NCI-H2227 treated with DMSO at 0.1 percent for 48 hours (cell line): ENCODE measurements at regions not wholly inside any gene's neighbourhood (a gene's known extent, or its start where the extent isn't known, plus 50 kb on each side); places are given as distances from the start of the nearest gene placed in this dataset.
"Not testable (repeated sequence)": the region's sequence is repeated elsewhere in the genome, so short reads cannot be mapped to it uniquely, and the experiment has no call there.

ENCODE experiments used
- DNase-seq: peaks from one replicate; lab custom pipeline; 2025; lab: John Stamatoyannopoulos, UW

GRCh38 chr5:39753747-39754146, 329.0 kb upstream of the DAB2 start:
- not testable (repeated sequence) for DNase-seq

- no peak for DNase-seq
Measured at GRCh38 chr5:39750661-39751060, 325.9 kb upstream of the DAB2 start.

DNA sequence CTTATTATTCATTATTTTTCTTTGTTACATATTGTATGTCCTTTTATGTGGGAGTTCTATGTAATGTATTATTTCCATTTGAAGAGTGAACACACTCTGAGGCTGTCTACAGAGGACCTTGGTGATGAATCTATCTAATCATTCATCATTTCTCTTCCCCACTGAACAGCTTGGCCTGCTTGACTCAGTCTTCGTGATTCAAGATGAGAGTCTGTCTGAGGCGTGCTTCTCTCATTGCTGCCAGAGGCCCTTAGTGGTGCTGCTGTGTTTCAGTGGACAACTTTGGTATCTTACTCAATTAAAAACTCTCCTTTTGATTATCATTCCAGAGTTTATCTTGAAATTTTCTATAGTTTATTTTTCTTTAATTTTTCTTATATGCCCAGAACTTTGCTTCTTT, 318.1 kb upstream of the DAB2 start:
- no peak for DNase-seq

DNA sequence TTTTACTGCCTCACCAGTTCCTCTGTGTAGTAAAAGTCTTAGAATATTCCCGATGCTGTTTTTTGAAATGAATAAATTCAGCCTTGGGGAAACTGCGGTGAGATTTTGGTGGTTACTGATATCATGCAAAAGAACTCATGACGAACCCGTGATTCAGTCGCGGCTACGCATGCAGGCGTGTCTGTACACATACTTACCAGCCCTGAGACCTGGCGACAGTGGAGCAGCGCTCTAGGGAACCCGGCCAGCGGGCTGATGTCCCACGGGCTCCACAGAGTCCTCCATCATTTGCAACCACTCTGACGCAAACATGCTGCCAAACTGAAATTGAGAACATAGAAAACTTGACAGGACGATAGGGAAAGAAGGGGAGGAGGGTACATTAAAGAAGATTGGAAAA, 315.6 kb upstream of the DAB2 start:
- no peak for DNase-seq

DNA sequence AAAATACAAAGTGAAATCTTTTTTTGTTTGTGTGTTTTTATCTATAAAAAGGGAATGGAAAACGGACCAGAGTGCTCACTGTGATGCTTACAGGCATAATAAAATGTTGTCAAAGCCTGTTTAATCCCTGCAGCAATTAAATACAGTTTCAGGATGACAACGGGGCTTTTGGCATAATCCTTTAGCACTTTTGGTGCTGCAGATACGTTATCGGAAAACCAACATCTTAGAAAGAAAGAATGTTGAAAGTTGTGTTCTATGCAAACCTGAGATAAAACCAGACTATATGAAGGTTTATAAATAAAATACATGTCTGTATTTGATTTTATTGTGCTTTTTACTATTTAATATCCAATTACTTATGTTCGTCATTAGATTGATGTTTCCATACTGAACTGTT, 307.4 kb upstream of the DAB2 start:
- no peak for DNase-seq

- DNase-seq = no peak
Measured at GRCh38 chr5:39730699-39731098, 305.9 kb upstream of the DAB2 start.

DNA sequence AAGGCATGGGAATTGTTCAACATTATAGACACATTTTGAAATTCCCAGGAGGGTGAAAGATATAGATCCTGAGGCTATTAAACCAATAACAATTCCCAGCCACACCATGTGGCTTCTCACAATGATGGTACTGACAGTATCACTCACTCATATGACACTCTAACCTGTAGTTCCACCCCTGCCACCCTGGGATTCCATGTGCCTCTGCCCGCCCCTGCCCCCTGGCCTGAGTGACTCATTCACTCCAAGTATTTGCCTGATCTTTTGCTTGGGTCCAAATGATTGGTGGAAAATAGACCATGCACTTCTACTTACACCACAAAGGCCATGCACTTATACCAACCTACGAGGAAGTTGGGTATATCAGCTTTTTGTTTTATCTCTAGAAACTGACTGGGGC, 305.2 kb upstream of the DAB2 start:
- no peak for DNase-seq

GRCh38 chr5:39726467-39726866, 301.7 kb upstream of the DAB2 start:
- DNase-seq = no peak

GRCh38 chr5:39721394-39721793, 296.6 kb upstream of the DAB2 start:
- no peak for DNase-seq

- DNase-seq = no peak
Measured at GRCh38 chr5:39720136-39720535, 295.4 kb upstream of the DAB2 start.

- DNase-seq = no peak
Measured at GRCh38 chr5:39717176-39717897, 292.6 kb upstream of the DAB2 start.

DNA sequence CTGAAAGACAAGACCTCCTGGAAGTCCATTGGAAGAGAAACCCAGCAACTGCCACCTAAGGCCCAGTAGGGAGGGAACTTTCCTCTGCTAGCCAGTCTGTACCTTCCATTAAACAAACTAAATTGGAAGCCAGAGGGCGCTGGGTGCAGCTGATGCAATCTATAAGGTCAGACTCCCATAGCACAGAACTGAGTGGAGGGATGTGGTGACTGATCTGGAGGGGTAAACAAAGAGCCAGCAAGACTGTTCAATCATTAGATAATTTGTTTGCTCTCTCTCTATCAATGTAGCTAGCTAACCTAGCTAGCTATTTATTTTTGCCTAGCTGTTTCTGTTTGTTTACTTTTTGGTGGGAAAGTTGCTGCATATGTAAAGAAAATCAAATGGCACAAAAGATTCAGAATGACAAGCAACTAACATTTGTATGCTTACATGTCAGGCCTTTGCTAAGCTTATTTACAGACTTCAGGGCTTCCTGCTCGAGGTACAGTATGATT, 291.8 kb upstream of the DAB2 start:
- DNase-seq = no peak

DNA sequence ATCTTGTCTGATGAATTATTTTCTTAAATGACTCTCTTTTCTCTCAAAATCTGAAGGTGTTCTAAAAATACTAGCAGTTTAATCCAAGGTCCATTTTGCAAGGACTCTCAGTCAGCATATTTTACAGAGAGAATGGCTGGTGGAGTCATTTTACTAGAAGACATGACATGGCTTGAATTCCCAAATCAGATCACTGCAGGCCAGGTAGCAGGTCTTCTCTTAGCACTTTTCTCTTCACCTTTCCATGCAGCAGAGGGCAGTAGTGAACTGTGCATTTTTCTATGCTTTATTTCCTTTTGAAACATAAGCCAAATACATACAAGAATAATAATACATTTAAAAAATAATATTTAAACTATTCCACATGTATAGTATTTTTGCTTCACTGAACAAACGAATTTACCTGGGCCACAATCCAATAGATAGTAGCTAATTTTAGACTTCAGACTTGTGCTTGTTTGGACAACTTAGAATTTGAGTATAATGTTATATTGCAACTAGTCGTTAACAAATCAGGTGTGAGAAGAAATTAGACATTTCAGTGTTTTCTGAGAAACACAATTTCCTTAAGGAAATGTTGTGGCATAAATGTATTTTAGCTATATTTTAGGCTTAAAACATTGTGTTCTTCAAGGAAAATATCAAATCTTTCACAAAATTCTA, 289.4 kb upstream of the DAB2 start:
- no peak for DNase-seq

GRCh38 chr5:39713250-39713916, 288.6 kb upstream of the DAB2 start:
- no peak for DNase-seq

DNA sequence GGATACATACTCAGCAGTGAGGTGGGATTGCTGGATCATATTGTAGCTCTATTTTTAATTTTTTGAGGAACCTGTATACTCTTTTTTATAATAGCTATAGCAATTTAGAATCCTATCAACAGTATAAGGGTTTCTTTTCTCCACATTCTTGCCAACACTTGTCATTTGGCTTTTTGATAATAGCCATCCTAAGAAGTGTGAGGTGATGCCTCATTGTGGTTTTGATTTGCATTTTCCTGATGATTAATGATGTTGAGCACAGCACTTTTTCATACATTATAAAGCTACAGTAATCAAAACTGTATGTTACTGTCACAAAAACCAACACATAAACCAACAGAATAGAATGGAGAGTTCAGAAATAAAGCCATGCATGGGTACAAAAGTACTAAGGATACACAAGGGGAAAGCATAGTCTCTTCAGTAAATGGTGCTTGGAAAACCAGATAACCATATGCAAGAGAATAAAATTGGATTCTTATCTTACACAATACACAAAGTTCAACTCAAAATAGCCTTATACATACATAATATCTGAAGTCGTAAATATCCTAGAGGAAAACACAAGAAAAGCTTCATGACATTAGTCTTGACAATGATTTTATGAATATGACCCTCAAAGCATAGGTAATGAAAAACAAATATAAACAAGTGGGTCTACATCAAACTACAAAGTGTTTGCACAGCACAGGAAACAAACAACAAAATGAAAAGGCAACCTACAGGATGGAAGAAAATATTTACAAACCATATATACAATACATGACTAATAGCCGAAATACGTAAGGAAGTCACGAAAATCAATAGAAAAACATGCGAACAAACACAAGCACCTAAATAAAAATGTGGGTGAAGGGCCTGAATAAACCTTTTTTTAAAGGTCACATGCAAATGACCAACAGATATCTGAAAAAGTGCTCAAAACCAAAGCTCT, 287.8 kb upstream of the DAB2 start:
- no peak for DNase-seq

GRCh38 chr5:39711821-39712220, 287.0 kb upstream of the DAB2 start:
- DNase-seq = no peak

DNA sequence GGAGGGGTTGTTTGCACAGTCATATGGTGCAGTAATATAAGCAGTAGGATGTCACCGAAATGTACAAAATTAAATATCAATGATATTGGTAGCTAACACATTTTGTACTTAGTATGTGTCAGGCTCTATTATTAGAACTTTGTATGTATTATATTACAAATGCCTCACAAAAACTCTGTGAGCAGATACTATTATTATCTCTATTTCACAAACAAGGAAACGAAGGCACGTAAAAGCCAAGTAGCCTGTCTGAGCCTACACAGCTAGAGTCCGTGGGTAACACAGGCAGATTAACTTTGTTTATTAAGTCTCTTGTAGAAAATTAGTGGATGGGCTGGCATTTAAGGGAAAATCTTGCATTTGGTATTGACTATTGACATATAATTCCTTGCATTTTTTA, 284.3 kb upstream of the DAB2 start:
- DNase-seq = no peak

DNA sequence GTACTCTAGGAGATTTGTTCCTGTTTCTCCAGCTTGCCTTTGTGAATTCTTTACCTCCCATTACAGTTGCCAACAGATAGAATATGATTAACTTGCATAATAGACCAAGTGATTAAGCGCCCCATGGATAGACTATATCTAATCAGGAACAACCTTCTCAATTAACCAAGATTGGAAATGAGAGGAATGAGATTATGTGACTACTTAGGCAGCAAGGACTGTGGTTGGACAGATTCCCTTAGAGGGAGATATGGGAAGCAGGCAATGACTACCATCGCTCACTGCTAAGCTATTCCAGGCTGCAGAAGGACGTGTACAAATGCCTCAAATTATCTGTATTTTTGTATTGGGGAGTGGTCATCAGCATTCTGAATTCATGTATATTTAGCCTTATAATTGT, 278.1 kb upstream of the DAB2 start:
- no peak for DNase-seq

DNA sequence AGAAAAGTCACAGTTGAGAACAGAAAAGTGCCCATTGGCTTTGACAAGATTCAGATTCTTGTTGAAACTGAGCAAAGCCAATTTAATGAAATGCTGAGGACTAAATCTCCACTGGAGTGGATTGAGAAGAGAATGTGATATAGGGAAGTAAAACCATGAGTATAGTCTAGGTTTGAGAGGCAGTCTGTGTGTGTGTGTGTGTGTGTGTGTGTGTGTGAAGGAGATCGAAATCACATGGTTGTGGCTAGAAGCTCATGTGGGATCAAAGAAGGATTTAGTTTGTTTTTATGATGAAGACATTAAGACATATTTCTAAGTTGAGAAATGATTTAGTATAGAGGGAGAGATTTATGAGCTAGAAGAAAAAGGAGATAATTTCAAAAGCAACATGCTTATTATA, 275.7 kb upstream of the DAB2 start:
- no peak for DNase-seq

GRCh38 chr5:39698838-39699560, 274.2 kb upstream of the DAB2 start:
- DNase-seq = no peak

DNA sequence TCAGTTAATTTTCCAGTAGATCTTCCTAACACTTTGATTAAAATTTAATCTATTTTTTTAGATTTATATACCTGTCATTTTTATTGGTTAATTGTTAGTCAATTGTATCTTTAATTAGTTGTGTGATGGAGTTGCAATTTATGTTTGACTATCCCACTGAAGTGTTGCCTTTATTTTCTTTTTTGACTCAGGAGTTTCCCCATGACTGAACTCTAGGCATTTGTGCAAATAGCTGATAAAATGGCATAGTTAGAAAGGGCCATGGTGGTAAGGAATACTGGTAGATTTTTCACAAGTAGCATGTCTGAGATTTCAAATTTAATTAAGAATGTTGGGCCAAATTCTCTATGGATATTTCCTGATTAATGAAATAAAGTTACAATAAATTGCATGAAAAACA, 273.1 kb upstream of the DAB2 start:
- no peak for DNase-seq
